ENCODE measurements at regions not wholly inside any gene's neighbourhood (a gene's known extent, or its start where the extent isn't known, plus 50 kb on each side); places are given as distances from the start of the nearest gene placed in this dataset.
A peak's percentile ranks its signal among the peaks of the same experiment; 100 is the strongest.

DNA sequence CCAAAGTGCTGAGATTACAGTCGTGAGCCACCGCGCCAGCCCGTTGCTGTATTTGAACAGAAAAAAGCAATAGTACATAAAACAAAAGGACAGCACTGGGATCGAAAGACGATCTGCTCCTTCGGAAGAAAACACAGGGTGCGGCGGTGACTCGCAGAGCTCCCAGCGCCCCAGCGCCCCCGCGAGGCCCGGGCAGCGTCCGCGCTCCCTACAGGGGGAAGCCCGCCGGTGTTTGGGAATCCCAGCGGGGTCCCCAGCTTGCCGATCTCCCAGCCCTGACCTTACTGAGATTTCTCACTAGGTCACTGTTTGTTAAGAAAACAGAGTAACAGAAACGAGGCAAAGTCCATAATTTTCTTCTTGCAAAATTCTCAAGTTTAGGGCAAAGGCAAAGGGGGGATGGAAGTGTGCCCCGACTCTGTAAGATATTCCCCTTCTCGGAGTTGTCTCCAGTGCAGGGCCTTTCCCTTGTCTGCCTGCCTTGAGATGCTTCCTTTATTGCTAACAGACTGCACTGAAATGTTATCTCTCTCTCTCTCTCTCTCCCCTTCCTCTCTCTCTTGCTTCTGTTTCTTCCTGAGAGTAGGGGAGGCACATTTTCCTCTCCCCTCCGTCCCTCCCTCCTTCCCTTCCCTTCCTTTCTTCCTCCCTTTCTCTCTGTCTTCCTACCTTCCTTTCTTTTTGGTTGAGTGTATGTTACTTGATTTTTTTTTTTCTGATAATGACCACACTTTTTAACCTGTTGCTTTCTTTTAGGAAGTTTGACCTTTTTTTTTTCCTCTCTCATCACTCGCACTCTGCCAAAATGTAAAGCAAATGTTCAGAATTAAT lies 91.9 kb downstream of the TMEM30B start:
- H3K4me3 ChIP-seq (ENCODE audit: low read depth, low read length) = peak overlapping the region; percentile 54
- TF ChIP-seq, protein P1, sequence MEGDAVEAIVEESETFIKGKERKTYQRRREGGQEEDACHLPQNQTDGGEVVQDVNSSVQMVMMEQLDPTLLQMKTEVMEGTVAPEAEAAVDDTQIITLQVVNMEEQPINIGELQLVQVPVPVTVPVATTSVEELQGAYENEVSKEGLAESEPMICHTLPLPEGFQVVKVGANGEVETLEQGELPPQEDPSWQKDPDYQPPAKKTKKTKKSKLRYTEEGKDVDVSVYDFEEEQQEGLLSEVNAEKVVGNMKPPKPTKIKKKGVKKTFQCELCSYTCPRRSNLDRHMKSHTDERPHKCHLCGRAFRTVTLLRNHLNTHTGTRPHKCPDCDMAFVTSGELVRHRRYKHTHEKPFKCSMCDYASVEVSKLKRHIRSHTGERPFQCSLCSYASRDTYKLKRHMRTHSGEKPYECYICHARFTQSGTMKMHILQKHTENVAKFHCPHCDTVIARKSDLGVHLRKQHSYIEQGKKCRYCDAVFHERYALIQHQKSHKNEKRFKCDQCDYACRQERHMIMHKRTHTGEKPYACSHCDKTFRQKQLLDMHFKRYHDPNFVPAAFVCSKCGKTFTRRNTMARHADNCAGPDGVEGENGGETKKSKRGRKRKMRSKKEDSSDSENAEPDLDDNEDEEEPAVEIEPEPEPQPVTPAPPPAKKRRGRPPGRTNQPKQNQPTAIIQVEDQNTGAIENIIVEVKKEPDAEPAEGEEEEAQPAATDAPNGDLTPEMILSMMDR (IDR thresholded peaks at IDR 0.05; ENCODE audit: insufficient read depth, low read length) = peak; percentile 81
- DNase-seq (ENCODE audit: low read depth) = peak; percentile 79

DNA sequence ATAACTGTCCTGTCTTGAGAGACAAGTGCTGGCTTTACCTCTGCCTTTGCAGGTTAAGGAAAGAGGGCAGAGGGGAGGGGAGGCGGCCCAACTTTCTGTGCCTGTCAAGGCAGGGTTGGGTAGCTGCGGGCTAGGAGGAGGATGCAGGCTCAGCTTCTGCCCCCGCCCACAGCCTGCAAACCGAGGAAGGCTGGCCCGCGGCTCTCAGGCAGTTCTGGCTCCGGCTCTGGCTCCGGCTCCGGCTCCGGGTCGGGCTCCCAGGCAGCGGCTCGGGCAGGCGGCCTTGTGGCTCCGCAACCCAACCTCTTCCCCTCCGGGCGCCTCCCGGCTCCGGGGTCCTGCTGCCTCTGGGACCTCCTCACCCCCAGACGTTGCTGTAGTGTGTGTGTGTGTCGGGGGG lies 92.9 kb downstream of the TMEM30B start:
- peak overlapping the region; percentile 54 for H3K4me3 ChIP-seq (ENCODE audit: low read depth, low read length)
- peak; percentile 48 for DNase-seq (ENCODE audit: low read depth)
- TF ChIP-seq, protein P1 (IDR thresholded peaks at IDR 0.05; ENCODE audit: insufficient read depth, low read length) = no peak

DNA sequence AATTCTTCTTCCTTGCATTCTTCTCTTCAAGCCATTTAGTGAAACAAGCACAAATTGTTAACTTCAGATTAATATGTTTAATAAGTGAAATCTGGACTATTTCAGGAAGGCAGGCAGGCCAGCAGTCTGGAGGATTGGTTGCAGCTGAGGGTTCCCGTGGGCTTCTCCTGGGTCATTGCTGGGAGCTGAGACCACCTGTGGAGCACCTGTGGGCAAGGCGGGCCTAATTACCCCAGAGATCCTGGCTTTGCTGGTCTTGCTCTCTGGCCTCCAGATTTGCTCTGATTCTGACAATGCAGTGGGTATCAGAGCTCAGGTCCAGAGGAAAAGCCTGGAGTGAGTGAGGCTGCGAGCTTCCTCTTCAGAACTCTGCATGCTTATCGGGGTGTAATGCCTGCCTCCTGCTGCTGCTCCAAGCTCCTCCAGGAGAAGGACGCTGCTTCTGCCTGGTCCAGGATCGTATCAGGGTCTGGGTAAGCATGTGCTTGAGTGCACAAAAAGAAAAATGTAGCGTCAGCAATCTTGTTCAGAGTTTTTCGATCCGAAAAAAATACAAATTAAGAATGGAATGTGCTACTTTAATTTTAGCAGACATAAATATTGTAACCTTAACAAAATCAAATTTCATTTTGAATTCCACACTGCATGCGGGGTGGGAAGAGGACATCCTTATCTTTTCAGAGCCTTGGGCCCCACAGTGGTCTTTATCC lies 93.8 kb downstream of the TMEM30B start:
- H3K4me3 ChIP-seq (ENCODE audit: low read depth, low read length) = no peak overlapping the region
- DNase-seq (ENCODE audit: low read depth) = no peak
- TF ChIP-seq, protein P1 (IDR thresholded peaks at IDR 0.05; ENCODE audit: insufficient read depth, low read length) = no peak

DNA sequence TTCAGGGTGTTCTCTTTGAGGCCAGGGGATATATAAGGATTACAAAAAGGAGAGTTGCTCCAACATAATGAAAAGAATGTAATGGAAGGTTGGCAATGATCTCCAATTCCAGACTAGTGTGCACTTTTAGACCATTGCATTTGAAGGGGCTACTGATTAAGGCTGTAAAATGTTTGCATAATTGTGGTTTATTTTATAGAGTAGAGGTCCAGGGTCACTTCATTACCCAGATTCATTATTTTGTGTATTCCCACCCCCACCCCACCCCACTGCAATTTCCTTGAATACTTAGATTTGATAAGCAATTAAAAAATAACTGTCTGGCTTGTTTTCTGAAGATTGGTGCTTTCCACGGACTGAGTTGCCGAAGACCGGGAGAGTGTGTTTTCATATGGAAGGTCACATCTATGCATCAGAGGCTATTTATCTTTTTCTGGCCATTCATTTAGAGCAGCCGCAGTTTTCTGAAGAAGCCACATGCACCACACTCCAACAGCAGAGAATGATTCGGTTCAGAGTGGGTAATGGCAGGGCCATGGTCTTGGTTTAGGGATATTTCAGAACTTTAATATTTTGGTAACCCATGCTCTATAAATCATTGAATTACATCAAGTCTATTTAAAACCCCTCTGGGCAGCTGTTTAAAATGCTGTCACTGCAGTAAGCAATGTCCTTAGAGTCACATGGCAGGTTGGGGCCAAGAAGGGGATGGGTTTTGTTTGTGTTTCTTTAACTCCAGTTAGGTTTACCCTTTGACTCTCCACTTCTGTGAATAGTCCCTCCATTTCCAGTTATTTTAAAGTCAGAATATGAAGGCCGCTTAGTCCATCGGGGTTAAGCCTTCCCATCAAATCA lies 94.6 kb downstream of the TMEM30B start:
- no peak for DNase-seq (ENCODE audit: low read depth)
- TF ChIP-seq, protein P1 (IDR thresholded peaks at IDR 0.05; ENCODE audit: insufficient read depth, low read length) = no peak

DNA sequence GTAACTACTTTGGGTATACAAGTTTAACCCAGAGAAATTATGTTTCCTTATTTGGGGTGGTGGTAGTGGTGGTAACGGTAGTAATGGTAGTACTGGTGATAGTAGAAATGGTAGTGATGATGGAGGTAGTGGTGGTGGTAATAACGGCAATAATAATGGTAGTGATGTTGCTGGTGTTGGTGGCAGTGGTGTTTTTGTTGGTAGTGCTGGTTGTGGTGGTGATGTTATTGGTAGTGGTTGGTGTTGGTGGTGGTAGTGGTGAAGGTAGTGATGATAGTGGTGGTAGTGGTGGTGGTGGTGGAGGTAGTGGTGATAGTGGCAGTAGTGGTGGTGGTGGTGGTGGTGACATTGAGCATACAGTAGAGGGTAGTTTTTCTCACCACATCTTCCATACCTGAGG lies 95.6 kb downstream of the TMEM30B start:
- TF ChIP-seq, protein P1 (IDR thresholded peaks at IDR 0.05; ENCODE audit: insufficient read depth, low read length) = no peak
- H3K4me3 ChIP-seq (ENCODE audit: low read depth, low read length) = no peak overlapping the region
- DNase-seq (ENCODE audit: low read depth) = no peak

More for the DNA sequence above, 94.6 kb downstream of the TMEM30B start:
- no peak overlapping the region for H3K4me3 ChIP-seq (ENCODE audit: low read depth, low read length)

DNA sequence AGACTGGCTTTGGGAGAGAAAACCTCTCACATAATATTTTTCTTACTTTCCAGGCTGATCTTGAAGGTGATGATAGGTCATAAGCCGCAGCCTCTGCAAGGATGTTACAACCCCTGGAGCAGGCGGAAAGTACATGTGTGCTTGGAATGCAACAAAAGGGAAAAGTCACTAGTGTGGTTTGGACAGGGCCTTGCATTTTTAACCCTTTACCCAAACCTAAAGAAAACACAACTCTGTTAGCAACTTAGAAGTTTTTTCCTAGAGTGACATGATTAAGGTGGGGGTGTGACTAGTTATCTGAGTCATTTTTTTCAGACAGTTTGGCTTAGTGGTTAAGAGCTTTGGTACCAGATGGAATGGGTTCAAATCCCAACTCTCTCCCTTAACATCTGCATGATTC lies 97.0 kb downstream of the TMEM30B start:
- peak; percentile 89 for DNase-seq (ENCODE audit: low read depth)

More for the DNA sequence above, 97.0 kb downstream of the TMEM30B start:
- TF ChIP-seq, protein P1 (IDR thresholded peaks at IDR 0.05; ENCODE audit: insufficient read depth, low read length) = no peak
- no peak overlapping the region for H3K4me3 ChIP-seq (ENCODE audit: low read depth, low read length)
